DMS114 treated with DMSO at 0.1 percent for 48 hours (cell line): ENCODE measurements at regions not wholly inside any gene's neighbourhood (a gene's known extent, or its start where the extent isn't known, plus 50 kb on each side); places are given as distances from the start of the nearest gene placed in this dataset.

Source experiments
- DNase-seq: peaks from one replicate; lab custom pipeline; 2025; ENCODE audit not compliant: unreplicated experiment; lab: John Stamatoyannopoulos, UW

DNA sequence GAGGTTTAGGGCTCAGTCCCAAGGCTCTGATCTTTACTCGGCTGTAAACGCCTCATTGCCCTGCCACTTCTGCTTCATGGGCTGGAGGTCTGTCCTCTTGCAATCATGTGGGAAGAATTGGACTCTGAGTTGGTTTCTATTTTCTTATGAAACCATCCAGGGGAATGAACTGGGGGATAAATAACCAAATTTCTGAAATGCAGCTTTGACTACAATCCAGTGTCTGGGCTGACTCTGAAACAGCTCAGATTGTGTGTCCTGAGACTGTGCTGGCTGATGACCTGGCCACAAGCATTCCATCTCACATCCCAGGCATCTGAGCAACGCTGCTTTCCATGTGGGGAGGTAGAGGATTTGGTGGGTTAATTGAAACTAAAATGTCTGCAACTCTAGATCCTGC is 71.0 kb upstream of the GALNT15 start:
- no peak for DNase-seq

DNA sequence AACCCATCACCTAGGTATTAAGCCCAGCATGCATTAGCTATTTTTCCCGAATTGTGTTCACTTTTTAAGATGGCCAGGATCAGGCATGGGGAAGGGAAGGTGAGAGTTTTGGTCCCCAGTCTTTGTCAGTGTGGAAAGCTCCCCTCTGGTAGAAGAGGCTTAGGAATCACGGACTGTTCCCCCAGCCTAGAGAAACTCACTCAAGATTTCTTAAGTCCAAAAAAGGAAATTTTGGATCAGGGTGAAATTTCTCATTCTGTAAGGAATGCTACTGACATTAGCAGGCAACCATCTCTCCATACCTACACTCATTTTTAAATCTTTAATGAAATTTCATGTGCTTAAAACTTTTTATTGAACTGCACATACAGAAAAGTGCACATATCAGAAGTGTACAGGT is 70.3 kb upstream of the GALNT15 start:
- DNase-seq: no peak

DNA sequence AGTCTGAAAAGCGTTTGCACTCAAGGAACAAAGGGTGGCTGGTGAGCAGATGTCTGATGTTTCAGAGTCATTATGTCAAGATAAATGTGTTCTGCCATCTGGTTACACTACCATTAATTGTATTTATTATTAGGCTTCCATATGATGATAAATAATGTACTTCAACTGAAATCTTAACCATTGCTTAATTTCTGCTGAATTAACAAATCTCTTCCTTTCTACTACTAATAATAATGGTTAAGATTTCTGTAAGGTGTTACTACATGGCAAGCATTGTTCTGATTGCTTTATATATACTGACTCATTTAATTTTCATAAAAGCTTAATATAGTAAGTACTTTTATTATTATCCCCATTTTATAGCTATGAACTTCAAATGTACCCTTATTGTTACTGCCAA is 68.4 kb upstream of the GALNT15 start:
- no peak for DNase-seq

DNA sequence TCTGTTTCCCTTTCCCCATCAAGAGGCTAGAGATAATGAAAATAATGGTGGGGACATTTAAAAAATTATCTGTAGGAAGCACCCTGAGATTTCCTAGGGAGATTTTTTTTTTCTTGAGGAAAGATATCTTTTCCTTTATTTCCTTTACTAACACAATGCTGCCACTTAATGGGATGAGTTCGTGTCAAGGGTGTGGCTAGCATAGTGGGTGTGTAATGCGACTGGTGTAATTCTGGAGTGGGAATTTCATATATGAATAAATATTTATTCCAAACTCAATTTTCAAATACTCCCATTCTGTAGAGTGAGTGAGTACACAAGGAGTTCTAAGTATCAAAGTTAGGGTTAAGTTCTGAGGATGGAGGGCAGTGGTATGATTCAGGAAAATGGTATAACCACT is 66.1 kb upstream of the GALNT15 start:
- no peak for DNase-seq

DNA sequence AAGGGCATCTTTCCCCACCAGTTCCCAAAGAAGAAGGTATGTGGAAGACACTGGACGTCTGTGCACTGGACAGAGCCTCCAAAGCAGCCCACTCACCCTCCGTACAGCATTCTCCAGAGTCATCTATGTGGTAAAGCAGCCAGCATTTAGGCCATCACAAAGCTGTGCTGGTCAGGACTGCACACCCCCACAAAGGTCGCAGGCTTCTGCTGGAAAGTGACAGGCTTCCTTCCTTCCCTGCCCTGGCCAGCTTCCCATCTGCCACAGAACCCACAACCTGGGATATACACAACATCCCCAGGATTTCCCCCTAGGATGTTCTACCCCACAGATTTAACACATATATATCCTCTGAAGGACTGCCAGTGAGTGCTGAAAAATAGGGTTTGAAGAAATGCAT is 64.6 kb upstream of the GALNT15 start:
- no peak for DNase-seq

DNA sequence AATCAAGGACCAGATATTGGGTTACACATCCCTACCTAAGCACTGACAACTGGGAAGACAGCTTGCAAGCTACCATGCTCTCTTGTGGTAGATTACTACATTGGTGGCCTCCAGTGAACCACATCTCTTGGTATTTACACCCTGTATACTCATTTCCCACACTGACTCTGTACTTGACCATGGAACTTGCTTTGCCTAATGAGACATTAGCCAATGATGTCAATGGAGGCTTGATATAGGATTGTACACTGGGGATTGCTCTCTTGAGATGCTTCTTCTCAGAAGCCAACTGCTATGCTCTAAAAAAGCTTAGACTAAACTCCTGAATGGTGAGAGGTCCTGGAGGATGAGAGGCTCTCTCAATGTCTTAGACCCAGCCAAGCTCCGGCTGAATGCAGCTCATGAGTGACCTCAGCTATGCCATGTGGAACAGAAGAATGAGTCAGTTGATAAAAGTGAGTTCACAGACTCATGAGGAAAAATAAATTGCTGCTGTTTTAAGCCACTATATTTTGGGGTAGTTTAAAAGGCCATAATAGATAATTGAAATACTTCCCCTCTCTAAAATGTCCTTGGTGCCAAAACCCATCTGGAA is 61.5 kb upstream of the GALNT15 start:
- no peak for DNase-seq

DNA sequence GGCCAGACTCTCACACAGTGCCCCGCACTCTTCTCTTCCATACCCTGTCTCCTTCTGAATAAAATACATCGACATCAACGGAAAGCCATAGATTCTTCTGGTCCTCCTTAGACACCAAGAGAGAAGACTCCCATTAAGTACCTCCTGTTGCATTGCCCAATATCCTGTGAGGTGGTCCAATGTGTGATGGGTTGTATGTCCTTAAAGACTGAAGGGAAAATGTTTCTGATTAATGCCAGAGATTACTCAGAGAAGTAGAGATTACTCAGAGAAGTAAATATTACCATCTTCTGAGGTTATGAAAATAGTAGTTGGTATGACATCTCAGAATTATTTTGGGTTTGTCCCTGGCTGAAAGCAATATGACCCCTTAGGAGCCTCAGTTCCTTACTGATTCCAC is 60.8 kb upstream of the GALNT15 start:
- no peak for DNase-seq

DNA sequence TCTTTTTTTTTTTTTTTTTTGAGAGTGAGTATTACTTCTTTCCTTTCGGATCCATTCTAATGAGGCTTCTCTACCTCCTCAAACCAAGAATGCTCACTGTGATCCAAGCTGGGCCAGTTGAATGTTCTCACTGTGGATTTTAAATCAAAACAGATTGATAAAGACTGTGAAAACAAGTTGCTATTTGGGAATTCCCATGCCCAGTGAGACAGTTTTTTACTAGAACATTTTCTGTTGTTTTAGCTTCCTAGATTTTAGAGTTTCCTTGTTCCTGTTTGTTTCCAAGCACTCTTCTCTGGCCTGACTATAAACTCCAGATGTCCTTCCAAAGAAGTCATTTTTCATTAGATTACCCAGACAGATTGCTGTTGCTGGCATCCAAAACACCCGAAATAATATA is 60.1 kb upstream of the GALNT15 start:
- DNase-seq: no peak

DNA sequence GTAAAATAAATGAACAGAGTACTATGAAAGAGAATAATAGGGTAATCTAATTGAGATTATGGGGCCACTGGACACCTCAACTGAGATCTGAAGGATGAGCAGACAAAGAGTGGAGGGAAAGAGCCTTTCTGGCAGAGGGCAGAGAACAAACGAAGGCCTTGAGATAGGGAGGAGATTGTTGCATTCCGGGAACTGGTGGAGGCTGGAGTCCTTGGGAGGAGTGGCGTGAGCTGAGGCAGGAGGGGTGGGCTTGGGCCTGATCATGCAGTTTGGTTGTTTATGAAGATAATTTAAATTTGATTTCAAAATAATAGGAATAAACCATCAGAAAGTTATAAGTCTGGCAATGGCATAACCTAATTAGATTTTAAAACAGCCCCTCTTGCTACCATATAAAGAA is 59.5 kb upstream of the GALNT15 start:
- DNase-seq: no peak

DNA sequence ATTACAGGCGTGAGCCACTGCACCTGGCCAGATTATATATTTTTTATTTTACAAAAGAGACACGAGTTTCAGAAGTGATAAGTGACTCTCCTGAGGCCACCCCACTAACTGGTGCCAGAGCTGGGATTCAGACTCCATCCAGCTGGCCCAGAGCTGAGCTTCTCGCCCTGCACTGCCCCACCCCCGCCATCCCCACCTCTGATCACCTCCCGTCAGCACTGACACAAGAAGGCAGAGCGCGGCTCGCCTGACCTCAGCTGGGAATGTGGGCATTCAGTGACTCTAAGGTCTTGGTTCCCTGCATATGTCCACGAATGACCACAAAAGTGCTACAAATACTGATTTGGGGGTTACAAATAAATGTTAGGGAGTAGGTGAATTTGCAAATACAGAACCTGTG is 56.1 kb upstream of the GALNT15 start:
- no peak for DNase-seq

DNA sequence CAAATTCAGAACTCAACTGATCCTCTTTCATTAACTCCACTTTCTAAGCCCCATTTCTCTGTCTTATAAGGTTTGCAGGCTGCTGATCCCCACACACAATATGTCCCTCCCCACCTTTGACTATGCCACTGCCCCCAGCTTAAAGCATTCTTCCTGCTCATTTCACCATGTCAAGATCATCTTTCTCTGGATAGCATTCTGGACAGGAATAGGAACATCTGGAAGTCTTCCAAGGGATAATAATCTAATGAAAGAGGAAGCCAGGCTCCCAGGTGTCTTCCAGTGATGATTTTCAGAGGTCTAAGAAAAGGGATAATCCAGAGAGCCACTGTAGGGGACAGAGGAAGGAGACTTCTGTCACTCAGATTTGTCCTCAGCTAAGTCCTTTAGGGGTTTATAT is 54.6 kb upstream of the GALNT15 start:
- no peak for DNase-seq

DNA sequence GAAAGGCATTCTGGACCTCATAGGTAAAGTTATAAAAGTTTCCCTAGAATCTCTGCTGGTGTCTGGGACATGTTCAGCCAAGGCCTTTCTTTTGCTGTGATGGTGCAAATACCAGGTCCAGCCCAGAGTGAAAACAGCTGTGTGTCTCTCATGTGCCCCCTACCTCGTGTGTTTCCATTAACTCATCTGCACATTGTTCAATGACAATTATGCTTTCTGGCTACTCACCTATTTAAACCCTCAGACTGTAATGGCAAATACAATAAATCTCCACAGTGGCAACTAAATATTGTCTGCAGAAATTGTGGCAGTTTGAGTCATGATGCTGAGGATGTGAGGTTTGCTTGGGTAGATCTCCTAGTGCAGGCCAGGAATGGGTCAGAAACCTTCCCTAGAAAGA is 53.1 kb upstream of the GALNT15 start:
- DNase-seq: no peak

DNA sequence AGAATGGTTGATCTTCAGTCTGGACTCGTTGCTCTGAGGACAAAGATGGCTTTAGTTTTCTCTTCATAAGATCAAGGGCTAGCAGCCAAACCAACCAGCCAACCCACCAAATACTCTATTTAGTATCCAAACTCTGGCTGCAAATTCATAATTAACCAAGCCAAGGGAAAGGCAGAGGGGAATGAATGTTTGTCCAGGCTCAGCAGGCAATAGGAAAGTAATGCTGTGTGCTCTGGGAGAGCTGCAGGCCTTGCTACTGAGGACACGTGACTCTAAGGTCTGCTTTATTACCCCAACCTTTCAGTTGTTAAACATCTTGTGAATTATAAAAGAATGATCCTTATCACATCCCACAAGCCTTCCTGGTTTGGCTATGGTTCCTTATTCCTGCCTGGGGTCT is 52.3 kb upstream of the GALNT15 start:
- DNase-seq: no peak

DNA sequence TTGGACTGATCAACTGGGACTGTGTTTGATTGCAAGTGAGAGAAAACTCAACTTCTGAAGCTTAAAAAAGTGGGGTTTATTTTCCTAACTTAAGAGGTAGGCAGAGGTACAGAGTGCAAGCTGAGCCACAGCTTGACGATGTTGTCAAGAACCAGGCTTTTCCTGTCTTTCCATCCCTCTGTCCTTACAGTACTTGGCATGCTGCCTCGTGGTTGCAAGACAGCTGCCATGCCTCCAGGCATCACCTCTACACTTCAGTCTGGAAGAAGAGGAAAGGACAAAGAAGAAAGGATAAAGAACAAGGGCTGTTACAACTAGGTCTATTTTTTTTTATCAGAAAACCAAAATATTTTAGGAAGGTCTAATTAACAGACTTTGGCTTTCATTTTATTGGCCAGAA is 51.8 kb upstream of the GALNT15 start:
- no peak for DNase-seq

DNA sequence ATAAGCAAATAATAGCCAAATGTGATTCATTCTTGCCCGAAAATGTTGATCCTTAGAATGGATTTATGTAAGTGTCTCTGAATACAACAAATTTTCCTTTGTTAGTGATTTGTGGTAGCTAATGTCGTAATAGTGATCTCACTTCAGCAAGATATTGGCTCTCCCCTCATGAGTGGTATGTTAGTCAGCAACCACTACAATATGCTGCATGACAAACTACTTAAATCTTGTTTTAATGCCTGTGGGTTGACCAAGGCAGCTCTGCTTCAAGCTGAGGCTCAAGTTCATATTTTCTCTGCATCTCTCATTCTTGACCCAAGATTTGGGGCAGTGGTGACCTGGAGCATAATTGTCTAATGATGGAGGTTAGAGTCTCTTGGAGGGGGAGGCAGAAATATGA is 49.8 kb upstream of the GALNT15 start:
- no peak for DNase-seq
